ENCODE measurements at regions not wholly inside any gene's neighbourhood (a gene's known extent, or its start where the extent isn't known, plus 50 kb on each side); places are given as distances from the start of the nearest gene placed in this dataset.

GRCh38 chr13:112207129-112207528 is 140.2 kb downstream of the SOX1 start:
- H3K79me2 ChIP-seq (ENCODE audit: insufficient read depth, low read length) = no peaks in the 10 kb centered on the region
- H3K4me3 ChIP-seq (replicated peaks in 1 of 3; ENCODE audit: low read depth in 2 of 3, low read length in 3 of 3) = no peak overlapping the region
- no peak for DNase-seq
- WGBS (ENCODE audit: insufficient coverage) = 50% methylated on average over 1 of the region's 11 CpGs
- no peak overlapping the region for H2AFZ ChIP-seq (ENCODE audit: insufficient read depth, low read depth, low read length, poor library complexity, severe bottlenecking)
- H3K27me3 ChIP-seq (ENCODE audit: control insufficient read depth in 2 of 2, insufficient read depth in 2 of 2, low read length in 2 of 2) = peaks cover 15 to 34% of the 10 kb centered on the region in 2 donors
- Mint-ChIP-seq H3K27me3 (ENCODE audit: low read depth in 3 of 3) (peaks cover 37 to 54% (median 38%) of the 10 kb centered on the region in 3 donors), H3K4me3 (no peak overlapping the region), H3K36me3 (no peaks in the 10 kb centered on the region), H3K4me1 (no peaks in the 10 kb centered on the region), H3K9me3 (peaks cover 0 to 13% (median 0%) of the 10 kb centered on the region in 7 donors), H3K27ac (no peak overlapping the region)
- H3K9me3 ChIP-seq (replicated peaks in 1 of 2; ENCODE audit: control insufficient read depth in 1 of 2, insufficient read depth in 1 of 2, low read length in 2 of 2) = peaks cover 0 to 4% of the 10 kb centered on the region in 2 donors
- H3K9ac ChIP-seq (ENCODE audit: insufficient read depth, low read length, poor library complexity, severe bottlenecking) = no peak overlapping the region
- no peak for TF ChIP-seq CTCF (IDR thresholded peaks at IDR 0.05)
- no peak overlapping the region for H3K27ac ChIP-seq (ENCODE audit: low read depth in 1 of 2, low read length in 2 of 2)
- H4K20me1 ChIP-seq (ENCODE audit: insufficient read depth, low read length) = no peaks in the 10 kb centered on the region
- intact Hi-C loops (cut with micrococcal nuclease) = no loop called here
- no peaks in the 10 kb centered on the region for H3K36me3 ChIP-seq (replicated peaks in 1 of 2; ENCODE audit: control insufficient read depth in 1 of 2, insufficient read depth in 2 of 2, low read length in 2 of 2)
- no peak overlapping the region for H3K4me2 ChIP-seq (replicated peaks; ENCODE audit: extremely low read depth, low read length, poor library complexity, severe bottlenecking)
- no peaks in the 10 kb centered on the region for H3K4me1 ChIP-seq (ENCODE audit: control insufficient read depth in 1 of 2, insufficient read depth in 2 of 2, low read length in 2 of 2)

- 80% methylated on average over 7 of the region's 8 CpGs for WGBS (ENCODE audit: insufficient coverage)
- Histone ChIP-seq H3K27ac (ENCODE audit: low read depth in 1 of 2, low read length in 2 of 2) (no peak overlapping the region), H3K9ac (ENCODE audit: insufficient read depth, low read length, poor library complexity, severe bottlenecking) (no peak overlapping the region), H3K4me3 (replicated peaks in 1 of 3; ENCODE audit: low read depth in 2 of 3, low read length in 3 of 3) (no peak overlapping the region), H3K36me3 (replicated peaks in 1 of 2; ENCODE audit: control insufficient read depth in 1 of 2, insufficient read depth in 2 of 2, low read length in 2 of 2) (no peaks in the 10 kb centered on the region), H3K4me1 (ENCODE audit: control insufficient read depth in 1 of 2, insufficient read depth in 2 of 2, low read length in 2 of 2) (no peaks in the 10 kb centered on the region), H3K79me2 (ENCODE audit: insufficient read depth, low read length) (no peaks in the 10 kb centered on the region), H3K4me2 (replicated peaks; ENCODE audit: extremely low read depth, low read length, poor library complexity, severe bottlenecking) (no peak overlapping the region), H3K27me3 (ENCODE audit: control insufficient read depth in 2 of 2, insufficient read depth in 2 of 2, low read length in 2 of 2) (peaks cover 15 to 34% of the 10 kb centered on the region in 2 donors), H4K20me1 (ENCODE audit: insufficient read depth, low read length) (no peaks in the 10 kb centered on the region), H2AFZ (ENCODE audit: insufficient read depth, low read depth, low read length, poor library complexity, severe bottlenecking) (no peak overlapping the region), H3K9me3 (replicated peaks in 1 of 2; ENCODE audit: control insufficient read depth in 1 of 2, insufficient read depth in 1 of 2, low read length in 2 of 2) (peaks cover 0 to 4% of the 10 kb centered on the region in 2 donors)
- DNase-seq = no peak
- intact Hi-C loops (cut with micrococcal nuclease) = no loop called here
- H3K27ac Mint-ChIP-seq = no peak overlapping the region
- H3K36me3 Mint-ChIP-seq = no peaks in the 10 kb centered on the region
- H3K9me3 Mint-ChIP-seq = peaks cover 0 to 15% (median 0%) of the 10 kb centered on the region in 7 donors
- no peaks in the 10 kb centered on the region for H3K4me1 Mint-ChIP-seq
- TF ChIP-seq CTCF (IDR thresholded peaks at IDR 0.05) = no peak
- peak overlapping the region in 1 of 2 donors; percentile 22 for H3K4me3 Mint-ChIP-seq
- H3K27me3 Mint-ChIP-seq (ENCODE audit: low read depth in 3 of 3) = peaks cover 34 to 49% (median 37%) of the 10 kb centered on the region in 3 donors
Measured at GRCh38 chr13:112208656-112209055, 141.7 kb downstream of the SOX1 start.
